ENCODE measurements at regions not wholly inside any gene's neighbourhood (a gene's known extent, or its start where the extent isn't known, plus 50 kb on each side); places are given as distances from the start of the nearest gene placed in this dataset.
"Not testable (repeated sequence)": the region's sequence is repeated elsewhere in the genome, so short reads cannot be mapped to it uniquely, and the experiment has no call there.

GRCh38 chr3:153405320-153405719, 243.3 kb downstream of the RAP2B start:
- H3K9me3 Mint-ChIP-seq, H3K27me3 Mint-ChIP-seq, H3K27ac Mint-ChIP-seq, H3K36me3 Mint-ChIP-seq, H3K4me3 Mint-ChIP-seq, ATAC-seq, H3K4me1 Mint-ChIP-seq: not testable (repeated sequence)

- no peak for ATAC-seq
- H3K27ac Mint-ChIP-seq = no peak overlapping the region
- no peak overlapping the region for H3K4me3 Mint-ChIP-seq
- no peaks in the 10 kb centered on the region for H3K4me1 Mint-ChIP-seq
- no peaks in the 10 kb centered on the region for H3K27me3 Mint-ChIP-seq
- H3K9me3 Mint-ChIP-seq = no peaks in the 10 kb centered on the region
- no peaks in the 10 kb centered on the region for H3K36me3 Mint-ChIP-seq
Observed at GRCh38 chr3:153410517-153410916, 248.5 kb downstream of the RAP2B start.

- no peak for ATAC-seq
- H3K9me3 Mint-ChIP-seq = peaks cover 11% of the 10 kb centered on the region
- H3K27ac Mint-ChIP-seq = no peak overlapping the region
- no peaks in the 10 kb centered on the region for H3K27me3 Mint-ChIP-seq
- H3K4me3 Mint-ChIP-seq = no peak overlapping the region
- H3K36me3 Mint-ChIP-seq = no peaks in the 10 kb centered on the region
- no peaks in the 10 kb centered on the region for H3K4me1 Mint-ChIP-seq
Observed at GRCh38 chr3:153414982-153415381, 253.0 kb downstream of the RAP2B start.

- H3K4me1 Mint-ChIP-seq = no peaks in the 10 kb centered on the region
- H3K36me3 Mint-ChIP-seq = no peaks in the 10 kb centered on the region
- no peak overlapping the region for H3K27ac Mint-ChIP-seq
- ATAC-seq = no peak
- peaks cover 6% of the 10 kb centered on the region for H3K27me3 Mint-ChIP-seq
- peaks cover 27% of the 10 kb centered on the region for H3K9me3 Mint-ChIP-seq
- no peak overlapping the region for H3K4me3 Mint-ChIP-seq
Observed at GRCh38 chr3:153422314-153422713, 260.3 kb downstream of the RAP2B start.

GRCh38 chr3:153423820-153424219, 261.8 kb downstream of the RAP2B start:
- not testable (repeated sequence) for ATAC-seq, H3K36me3 Mint-ChIP-seq, H3K4me1 Mint-ChIP-seq, H3K4me3 Mint-ChIP-seq, H3K27me3 Mint-ChIP-seq, H3K27ac Mint-ChIP-seq
- peaks cover 23% of the 10 kb centered on the region for H3K9me3 Mint-ChIP-seq

GRCh38 chr3:153426344-153426743, 264.3 kb downstream of the RAP2B start:
- no peaks in the 10 kb centered on the region for H3K4me1 Mint-ChIP-seq
- H3K27ac Mint-ChIP-seq = no peak overlapping the region
- no peak for ATAC-seq
- peaks cover 6% of the 10 kb centered on the region for H3K27me3 Mint-ChIP-seq
- no peak overlapping the region for H3K4me3 Mint-ChIP-seq
- no peaks in the 10 kb centered on the region for H3K36me3 Mint-ChIP-seq
- H3K9me3 Mint-ChIP-seq = peaks cover 11% of the 10 kb centered on the region

GRCh38 chr3:153426803-153427202, 264.8 kb downstream of the RAP2B start:
- no peaks in the 10 kb centered on the region for H3K4me1 Mint-ChIP-seq
- ATAC-seq = no peak
- peaks cover 10% of the 10 kb centered on the region for H3K27me3 Mint-ChIP-seq
- H3K9me3 Mint-ChIP-seq = peaks cover 11% of the 10 kb centered on the region
- no peak overlapping the region for H3K4me3 Mint-ChIP-seq
- no peaks in the 10 kb centered on the region for H3K36me3 Mint-ChIP-seq
- H3K27ac Mint-ChIP-seq = no peak overlapping the region

GRCh38 chr3:153429821-153430220, 267.8 kb downstream of the RAP2B start:
- H3K9me3 Mint-ChIP-seq = peaks cover under 1% of the 10 kb centered on the region

GRCh38 chr3:153431076-153431475, 269.1 kb downstream of the RAP2B start:
- no peak overlapping the region for H3K27ac Mint-ChIP-seq
- H3K9me3 Mint-ChIP-seq = no peaks in the 10 kb centered on the region
- peaks cover 22% of the 10 kb centered on the region for H3K27me3 Mint-ChIP-seq
- no peaks in the 10 kb centered on the region for H3K36me3 Mint-ChIP-seq
- ATAC-seq = no peak
- H3K4me1 Mint-ChIP-seq = no peaks in the 10 kb centered on the region
- no peak overlapping the region for H3K4me3 Mint-ChIP-seq

More at GRCh38 chr3:153429821-153430220, 267.8 kb downstream of the RAP2B start:
- no peak overlapping the region for H3K4me3 Mint-ChIP-seq
- no peaks in the 10 kb centered on the region for H3K4me1 Mint-ChIP-seq
- no peaks in the 10 kb centered on the region for H3K36me3 Mint-ChIP-seq
- no peak overlapping the region for H3K27ac Mint-ChIP-seq
- peaks cover 22% of the 10 kb centered on the region for H3K27me3 Mint-ChIP-seq
- ATAC-seq = no peak

- ATAC-seq = no peak
- Mint-ChIP-seq H3K4me1 (no peaks in the 10 kb centered on the region), H3K27me3 (peaks cover 27% of the 10 kb centered on the region), H3K36me3 (no peaks in the 10 kb centered on the region), H3K27ac (no peak overlapping the region), H3K4me3 (no peak overlapping the region), H3K9me3 (no peaks in the 10 kb centered on the region)
Observed at GRCh38 chr3:153437666-153438065, 275.6 kb downstream of the RAP2B start.

- Mint-ChIP-seq H3K36me3 (no peaks in the 10 kb centered on the region), H3K27ac (no peak overlapping the region), H3K4me1 (no peaks in the 10 kb centered on the region), H3K4me3 (no peak overlapping the region), H3K27me3 (peaks cover 24% of the 10 kb centered on the region), H3K9me3 (no peaks in the 10 kb centered on the region)
- no peak for ATAC-seq
Observed at GRCh38 chr3:153438271-153438670, 276.2 kb downstream of the RAP2B start.

- Mint-ChIP-seq H3K4me1 (no peaks in the 10 kb centered on the region), H3K4me3 (no peak overlapping the region), H3K27me3 (peaks cover 14% of the 10 kb centered on the region), H3K36me3 (no peaks in the 10 kb centered on the region), H3K27ac (no peak overlapping the region), H3K9me3 (no peaks in the 10 kb centered on the region)
- no peak for ATAC-seq
Observed at GRCh38 chr3:153439780-153440179, 277.8 kb downstream of the RAP2B start.

GRCh38 chr3:153440311-153440710, 278.3 kb downstream of the RAP2B start:
- Mint-ChIP-seq H3K4me3 (no peak overlapping the region), H3K27ac (no peak overlapping the region), H3K9me3 (no peaks in the 10 kb centered on the region), H3K36me3 (no peaks in the 10 kb centered on the region), H3K4me1 (no peaks in the 10 kb centered on the region), H3K27me3 (peaks cover 14% of the 10 kb centered on the region)
- no peak for ATAC-seq

- Mint-ChIP-seq H3K36me3 (no peaks in the 10 kb centered on the region), H3K4me1 (no peaks in the 10 kb centered on the region), H3K27me3 (peaks cover 14% of the 10 kb centered on the region), H3K4me3 (no peak overlapping the region), H3K9me3 (no peaks in the 10 kb centered on the region), H3K27ac (no peak overlapping the region)
- ATAC-seq = no peak
Observed at GRCh38 chr3:153442386-153442785, 280.4 kb downstream of the RAP2B start.

GRCh38 chr3:153442799-153443487, 280.9 kb downstream of the RAP2B start:
- Mint-ChIP-seq H3K9me3 (no peaks in the 10 kb centered on the region), H3K27ac (no peak overlapping the region), H3K36me3 (no peaks in the 10 kb centered on the region), H3K4me1 (no peaks in the 10 kb centered on the region), H3K27me3 (peaks cover 14% of the 10 kb centered on the region), H3K4me3 (no peak overlapping the region)
- no peak for ATAC-seq

GRCh38 chr3:153443961-153444360, 281.9 kb downstream of the RAP2B start:
- Mint-ChIP-seq H3K4me1 (no peaks in the 10 kb centered on the region), H3K4me3 (no peak overlapping the region), H3K27me3 (peaks cover 10% of the 10 kb centered on the region), H3K9me3 (no peaks in the 10 kb centered on the region), H3K27ac (no peak overlapping the region), H3K36me3 (no peaks in the 10 kb centered on the region)
- no peak for ATAC-seq
